Inflammatory macrophage treated with lipopolysaccharide for 4 hours (primary cell): ENCODE measurements at regions not wholly inside any gene's neighbourhood (a gene's known extent, or its start where the extent isn't known, plus 50 kb on each side); places are given as distances from the start of the nearest gene placed in this dataset.
"Not testable (repeated sequence)": the region's sequence is repeated elsewhere in the genome, so short reads cannot be mapped to it uniquely, and the experiment has no call there.

Experiments
- DNase-seq: peaks from one replicate; pipeline ENCODE4 v3.0.0-alpha.2; 2020

DNA sequence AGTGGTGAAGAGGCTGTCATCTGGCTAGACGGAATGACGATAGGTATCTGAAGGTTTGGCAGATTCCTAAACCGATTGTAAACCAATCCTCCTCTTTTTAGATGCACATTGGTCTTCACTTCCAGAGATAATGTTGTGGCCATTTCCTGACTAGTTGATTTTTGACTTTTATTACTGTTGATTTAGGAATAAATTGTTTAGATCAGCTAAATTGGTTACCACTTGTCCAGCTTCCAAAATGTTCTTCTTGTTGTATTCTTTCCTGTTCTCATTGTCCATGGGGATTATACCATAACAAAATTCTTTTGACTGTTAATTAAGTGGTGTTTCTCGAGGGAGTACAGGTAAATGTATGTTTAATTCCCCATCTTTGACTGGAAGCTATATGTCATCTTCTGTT lies 119.7 kb downstream of the MACROH2A1 start:
- no peak for DNase-seq

DNA sequence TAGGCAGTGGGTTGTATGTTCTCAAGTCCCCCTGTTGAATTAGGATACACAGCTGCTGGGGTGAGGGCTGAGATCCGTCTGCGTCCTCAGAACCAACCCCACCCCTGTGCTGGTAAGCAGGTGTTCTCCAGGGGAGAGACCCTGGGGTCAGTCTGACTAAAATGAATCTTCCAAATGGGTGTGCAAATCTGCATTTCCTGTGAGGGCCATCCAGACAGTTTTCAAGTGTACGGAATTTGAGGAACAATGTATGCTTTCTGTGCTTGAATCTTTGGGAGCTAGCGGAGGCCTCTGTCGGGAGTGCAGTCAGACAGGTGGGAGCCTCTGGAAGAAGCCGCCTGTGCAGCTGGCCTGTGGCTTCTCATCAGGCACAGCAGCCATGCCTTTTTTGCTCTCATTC lies 122.9 kb downstream of the MACROH2A1 start:
- DNase-seq, result no peak

DNA sequence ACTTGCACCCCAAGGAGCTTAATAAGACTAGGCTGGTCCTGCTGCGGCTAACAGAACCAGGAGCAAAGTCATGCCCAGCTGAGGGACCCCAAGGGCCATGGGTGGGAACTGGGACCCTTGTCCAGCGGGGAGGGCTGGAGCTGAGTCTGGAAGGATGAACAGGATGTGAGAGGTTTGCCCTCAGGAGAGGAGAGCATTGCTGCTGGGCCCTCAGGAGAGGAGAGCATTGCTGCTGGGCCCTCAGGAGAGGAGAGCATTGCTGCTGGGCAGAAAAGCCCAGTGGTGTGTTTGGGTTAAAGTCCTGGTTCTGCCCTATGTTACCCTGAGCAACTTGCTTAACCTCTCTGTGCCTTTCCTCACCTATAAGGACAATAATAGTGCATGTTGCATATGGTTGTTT lies 125.8 kb downstream of the MACROH2A1 start:
- DNase-seq, result no peak

DNA sequence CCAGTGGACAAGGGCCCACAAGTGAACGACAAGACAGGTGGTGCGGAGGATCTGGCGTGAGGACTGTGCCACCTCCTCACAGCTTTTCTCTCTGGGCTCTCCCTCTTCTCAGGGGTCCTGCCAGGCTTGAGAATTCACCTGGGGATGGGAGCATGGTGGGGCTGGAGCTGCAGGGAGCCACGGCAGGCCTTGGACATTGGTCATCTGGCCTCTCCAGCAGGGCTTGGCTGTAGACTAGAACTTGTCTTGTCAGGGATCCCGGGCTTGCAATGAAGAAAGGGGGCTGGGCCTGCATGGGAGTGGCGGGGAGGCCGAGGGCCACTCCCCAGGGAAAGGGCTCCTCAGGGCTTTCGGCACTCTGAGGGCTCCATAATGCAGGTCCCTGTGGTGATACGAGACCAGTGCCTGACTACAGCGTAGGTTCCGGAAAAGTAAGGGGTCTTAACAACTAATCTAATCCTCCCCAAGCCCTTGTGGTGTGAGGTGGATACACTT lies 126.7 kb downstream of the MACROH2A1 start:
- DNase-seq, result no peak

DNA sequence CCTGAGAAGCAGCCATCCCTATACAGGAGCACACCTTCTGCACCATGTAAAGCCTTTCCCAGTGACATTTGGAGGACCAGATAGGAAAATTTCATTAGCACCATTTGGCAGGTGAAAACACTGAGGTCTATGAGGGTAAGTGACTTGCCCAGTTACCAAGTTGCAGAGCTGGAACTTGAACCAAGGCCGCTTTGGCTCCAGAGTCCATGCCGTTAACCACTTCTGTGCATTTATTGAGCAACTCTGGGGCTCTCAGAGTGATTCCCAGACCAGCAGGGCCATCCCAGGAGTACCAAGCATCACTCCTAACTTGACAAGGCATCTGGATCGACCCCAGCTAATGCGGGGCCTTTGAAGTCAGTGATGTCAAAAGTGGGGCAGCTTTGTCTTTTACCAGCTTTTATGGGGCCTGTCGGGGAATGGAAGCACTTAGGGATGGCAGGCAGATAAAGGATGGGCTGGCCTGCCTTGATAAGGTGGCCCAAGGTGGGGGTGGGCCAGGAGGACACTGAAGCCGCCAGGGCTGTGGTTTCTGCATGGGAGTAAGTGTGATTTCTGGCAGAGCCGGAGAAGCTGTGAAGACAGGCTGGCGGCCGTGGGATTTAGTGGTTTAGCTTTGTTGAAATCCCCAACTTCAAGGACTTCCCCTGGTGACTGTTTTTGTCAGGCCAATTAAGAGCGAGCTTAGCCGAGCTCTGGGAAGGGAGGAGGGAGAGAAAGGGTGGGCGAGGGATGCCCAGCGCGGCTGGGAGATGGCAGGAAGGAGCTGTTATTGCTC lies 127.3 kb downstream of the MACROH2A1 start:
- DNase-seq, result peak; percentile 22

DNA sequence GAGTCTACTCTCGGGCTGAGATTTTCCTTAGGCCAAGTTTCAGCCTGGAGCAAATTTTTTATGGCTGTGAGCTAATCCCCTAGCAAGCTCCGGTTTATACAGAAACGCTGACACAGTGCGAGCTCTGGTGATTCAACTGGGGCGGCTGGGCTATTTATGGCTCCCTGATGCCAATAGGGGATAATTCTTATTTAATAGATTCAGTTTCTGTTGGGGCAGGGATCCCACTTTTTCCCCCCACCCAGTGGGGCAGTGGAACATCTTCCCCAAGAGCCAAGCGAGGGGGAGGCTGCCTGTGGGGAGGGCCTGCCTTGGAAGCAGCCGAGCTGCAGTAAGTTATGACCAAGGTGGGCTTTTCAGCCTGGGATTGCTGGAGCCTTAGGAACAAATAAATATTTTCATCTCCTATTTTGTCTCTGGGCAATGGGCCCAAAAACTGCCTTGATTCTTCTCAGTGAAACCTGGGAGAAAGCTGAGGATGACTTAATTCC lies 129.1 kb downstream of the MACROH2A1 start:
- DNase-seq, result no peak

DNA sequence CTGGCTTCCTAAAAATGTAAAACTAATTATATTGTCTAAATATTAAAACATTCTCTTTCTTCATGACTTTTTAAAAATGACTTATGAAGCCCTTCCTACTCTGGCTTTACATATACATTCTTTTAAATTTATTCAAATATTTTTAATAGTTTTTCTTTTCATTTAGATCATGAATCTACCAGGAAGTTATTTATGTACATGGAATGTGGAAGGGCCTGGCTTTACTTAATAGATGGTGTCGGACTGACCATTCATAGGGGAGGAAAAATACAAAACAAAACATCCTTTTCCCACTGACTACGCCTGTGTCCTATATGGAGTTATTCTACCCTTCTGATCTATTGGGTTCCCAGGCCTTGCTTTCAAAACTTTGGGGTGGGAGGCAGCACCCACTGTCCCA lies 129.8 kb downstream of the MACROH2A1 start:
- DNase-seq, result no peak

DNA sequence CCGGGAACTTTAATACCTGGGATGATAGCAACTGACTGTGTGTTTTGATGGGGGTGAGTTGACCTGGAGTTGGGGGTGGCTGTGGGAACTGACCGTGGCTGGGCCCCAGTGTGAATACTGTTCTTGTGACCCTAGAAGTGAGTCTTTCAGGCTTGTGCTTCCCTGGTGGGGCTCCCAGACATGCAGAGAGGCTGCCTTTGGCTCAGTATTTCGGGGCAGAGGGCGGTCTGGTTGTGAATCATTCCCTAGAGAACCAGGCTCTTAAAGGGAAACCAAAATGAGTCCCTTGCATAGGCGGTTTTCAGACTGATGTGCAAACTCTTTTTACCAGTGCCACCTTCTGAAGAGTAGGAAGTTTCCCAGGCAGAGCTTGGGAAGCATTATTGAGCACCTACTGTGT lies 132.1 kb downstream of the MACROH2A1 start:
- no peak for DNase-seq

DNA sequence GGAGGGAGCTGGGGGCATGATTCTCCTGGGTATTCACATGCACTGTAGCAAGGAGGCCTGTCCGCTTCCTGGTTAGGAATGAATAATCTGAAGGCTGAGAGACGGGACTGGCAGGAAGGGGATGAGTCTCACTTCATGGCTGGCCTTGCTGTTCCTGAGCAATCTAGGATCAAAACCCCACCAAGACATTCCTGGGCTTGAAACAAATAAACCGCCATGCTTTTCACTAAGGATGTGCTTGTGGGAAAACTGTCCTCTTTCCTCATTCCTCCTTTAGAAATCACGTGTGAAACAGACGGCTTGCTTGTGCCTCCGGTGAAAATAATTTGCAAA lies 132.8 kb downstream of the MACROH2A1 start:
- no peak for DNase-seq

DNA sequence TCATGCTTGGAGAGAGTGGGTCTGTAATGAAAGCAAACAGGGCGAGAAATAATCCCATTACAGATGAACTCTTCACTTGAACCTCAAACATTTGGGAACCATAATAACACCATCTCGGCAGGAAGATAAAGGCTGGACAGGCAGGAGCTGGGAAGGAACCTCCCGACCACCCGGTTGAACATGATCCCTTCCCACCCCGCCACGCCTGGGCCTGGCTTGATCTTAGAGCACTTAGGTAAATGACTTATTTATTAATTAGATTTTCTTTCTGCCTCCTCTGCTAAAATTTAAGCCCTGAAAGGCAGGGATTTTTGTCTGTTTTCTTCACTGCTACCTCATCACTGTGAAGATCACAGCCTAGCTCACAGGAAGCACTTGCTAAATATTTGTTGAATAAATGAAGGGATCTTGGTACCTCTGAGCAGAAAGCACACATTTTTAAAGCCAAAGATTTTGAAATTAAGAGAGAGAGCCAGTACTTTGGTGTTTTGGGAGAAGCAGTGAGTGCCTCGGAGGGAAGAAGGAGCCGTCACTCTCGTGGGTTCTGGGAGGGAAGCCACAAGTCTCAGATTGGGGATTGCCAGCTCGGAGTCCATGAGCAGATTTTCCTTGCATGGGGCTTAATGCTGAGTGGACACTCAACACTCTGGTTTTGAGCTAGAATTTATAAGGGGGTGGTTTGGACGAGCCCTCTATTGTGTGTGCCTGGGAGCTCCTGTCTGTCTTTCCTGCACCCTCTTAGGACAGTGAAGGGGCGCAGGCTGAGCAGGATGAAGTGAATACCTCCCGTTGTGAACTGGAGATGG lies 133.3 kb downstream of the MACROH2A1 start:
- no peak for DNase-seq

DNA sequence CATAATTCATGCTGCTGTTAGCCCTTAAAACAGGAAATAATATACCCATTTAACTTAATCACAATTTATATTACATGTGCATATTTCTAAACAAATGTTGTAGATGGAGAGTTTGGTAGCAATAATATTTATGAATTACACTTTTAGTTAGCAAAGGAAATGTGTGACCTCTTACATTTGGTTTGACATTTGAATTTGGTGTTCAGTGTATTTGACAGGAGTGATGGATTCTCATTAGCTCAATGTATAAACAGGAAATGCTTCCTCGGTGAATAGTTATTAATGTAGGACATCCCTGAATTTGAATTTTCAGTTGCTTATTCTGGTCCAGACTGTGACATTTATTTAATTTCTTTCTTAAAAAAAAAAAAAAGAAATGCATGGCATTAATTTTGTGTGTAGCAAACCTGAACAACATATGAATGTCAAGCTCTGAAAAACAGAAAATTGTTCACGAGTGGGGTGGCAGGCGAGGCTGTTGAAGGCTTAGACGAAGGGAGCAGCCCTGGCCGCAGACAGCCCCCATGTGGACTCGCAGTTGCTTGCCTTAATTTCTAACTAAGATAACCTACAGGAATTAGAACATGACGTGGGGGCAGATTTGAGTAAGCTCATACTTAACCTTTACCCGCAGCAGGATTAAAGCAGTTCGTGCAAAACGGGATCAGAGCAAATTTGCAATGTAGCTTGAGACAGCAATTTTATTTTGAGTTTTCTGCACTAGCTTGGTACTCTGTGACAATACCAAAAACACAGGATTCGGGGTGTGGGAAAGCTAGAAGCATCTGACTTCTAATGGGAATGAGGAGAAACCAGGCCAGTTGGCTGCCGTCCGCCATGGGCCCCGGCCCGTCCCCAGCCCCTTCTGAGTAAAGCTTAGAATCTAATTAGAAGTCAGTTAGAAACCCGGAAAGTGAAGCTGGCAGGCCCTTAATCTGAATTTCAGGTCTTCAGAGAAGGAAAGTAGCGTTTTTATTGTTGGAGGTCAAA lies 134.3 kb downstream of the MACROH2A1 start:
- no peak for DNase-seq

DNA sequence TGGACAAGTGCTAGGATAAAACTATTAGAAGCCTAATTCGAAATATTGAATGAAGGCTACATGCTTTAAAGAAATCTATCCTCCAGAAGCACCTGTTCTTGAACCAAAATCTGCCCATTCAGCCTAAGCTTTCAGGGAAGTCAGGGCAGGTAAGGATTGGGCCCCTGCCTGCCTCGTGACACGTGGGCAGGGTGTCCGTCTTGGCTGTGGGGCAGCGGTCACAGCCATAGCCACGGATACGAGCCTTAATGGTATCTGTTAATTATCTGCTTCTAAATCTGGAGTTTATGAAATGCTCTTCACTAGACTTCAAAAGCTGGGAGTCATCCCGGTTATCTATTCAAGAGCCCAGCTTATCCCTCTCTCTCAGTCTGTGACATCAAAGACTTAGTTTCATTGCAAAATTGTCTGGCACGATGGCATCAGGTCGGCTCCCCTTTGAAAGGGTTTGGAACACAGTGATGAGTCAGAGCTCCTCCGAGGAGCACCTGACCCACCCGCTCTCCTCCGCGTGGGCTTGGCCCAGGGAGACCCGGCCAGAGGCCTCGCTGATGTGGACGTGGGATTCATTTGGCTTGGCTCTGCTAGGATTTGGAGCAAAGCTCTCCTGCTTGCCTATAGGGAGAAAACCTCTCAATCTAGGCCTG lies 135.9 kb downstream of the MACROH2A1 start:
- no peak for DNase-seq

DNA sequence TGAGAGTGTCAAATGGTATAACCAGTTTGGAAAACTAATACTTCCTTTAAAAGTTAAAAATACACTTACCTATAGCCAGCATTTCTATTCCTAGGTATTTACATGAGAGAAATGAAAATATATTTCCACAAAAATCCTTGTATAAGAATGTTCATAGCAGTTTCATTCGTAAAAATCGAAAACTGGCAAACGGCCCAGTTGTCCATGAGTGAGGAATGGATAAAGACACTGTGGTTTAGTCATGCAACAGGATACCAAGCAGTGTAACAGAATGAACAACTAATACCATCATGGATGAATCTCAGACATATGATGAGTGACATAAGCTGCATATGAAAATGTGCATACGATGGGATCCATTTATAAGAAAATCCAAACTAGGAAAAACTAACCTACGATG lies 136.7 kb downstream of the MACROH2A1 start:
- DNase-seq, result no peak

DNA sequence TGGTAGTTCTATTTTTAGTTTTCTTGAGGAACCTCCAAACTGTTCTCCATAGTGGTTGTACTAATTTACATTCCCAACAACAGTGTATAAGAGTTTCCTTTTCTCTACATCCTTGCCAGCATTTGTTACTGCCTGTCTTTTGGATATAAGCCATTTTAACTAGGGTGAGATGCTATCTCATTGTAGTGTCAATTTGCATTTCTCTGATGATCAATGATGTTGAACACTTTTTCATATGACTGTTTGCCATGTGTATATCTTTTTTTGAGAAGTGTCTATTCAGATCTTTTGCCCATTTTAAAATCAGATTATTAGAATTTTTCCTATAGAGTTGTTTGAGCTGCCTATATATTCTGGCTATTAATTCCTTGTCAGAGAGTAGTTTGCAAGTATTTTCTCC lies 138.9 kb downstream of the MACROH2A1 start:
- DNase-seq, result not testable (repeated sequence)

DNA sequence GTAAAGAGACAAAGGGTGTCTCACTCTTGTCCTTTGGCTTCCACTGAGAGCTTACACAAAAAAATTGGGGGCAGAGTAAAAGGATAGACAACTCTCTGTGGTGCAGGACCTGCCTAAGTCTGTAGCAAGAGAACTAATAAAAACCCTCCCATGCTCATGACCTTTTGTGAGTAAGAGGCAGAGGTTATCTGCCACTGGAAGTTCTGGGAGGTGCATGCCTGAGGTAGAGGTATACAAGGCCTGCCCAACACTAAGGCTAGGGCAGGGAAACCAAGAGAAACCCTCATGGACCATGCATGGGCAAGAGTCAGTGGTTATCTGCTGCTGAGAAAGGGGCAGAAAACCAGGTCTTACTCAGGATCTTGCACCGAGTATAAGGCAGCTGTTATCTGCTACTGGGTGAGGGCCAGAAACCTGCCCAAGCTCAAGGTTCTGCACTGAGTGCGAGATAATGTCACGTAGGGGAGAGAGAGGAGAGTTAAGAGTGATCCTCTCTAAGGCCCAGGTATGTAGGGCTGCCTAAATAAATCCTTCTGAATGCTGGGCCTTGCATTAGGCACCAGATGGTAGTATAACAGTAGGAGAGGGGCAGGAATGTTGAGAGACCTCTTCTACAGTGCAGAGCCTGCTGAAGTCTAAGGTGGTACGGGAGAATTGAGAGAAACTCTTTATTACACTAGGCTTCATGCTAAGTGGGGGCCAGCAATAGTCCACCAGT lies 143.4 kb downstream of the MACROH2A1 start:
- DNase-seq, result no peak

DNA sequence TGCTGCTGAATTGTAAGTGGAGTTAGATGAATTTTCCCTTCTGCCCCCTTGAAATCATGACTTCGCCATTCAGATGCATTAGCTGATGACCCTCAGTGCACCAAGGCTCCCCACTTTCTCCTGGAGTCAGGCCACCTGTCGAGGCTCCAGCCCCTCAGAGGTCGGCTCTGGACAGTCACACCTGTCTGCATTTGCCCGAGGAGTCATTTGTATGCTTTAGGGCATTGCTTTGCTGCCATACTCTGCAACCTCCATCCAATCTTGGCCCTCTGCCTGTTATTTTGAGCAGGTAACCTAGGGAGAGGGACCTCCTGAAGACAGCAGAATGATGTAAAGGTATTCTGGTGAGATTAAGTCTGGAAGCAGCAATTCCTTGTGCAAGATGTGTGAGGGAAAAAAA lies 144.8 kb downstream of the MACROH2A1 start:
- DNase-seq, result no peak

DNA sequence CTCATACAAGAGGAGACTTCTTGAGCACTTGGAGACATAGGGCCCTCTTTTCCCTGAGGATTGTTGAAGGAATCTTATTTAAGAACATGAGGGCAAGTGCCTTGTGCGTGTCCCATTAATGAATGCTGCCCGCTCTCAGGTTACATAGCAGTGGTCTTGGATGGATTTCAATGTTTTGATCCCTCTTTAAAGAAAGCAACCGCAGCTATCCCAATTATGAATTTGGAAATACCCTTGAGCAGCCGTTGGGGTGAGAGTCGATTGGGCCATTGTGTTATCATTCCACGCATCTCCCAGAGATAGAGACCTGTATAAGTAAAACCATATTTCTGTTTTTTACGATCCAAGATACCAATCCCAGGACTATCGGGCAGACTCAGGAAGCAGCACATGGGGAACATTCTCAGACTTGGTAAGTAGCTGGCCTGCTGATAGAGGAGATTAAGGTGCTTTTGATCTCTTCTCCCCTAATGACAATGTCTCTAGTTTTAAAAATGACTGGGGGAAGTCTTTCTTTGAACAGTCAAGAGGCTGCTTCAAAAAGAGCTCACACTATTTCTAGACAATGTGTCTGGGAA lies 145.3 kb downstream of the MACROH2A1 start:
- no peak for DNase-seq

DNA sequence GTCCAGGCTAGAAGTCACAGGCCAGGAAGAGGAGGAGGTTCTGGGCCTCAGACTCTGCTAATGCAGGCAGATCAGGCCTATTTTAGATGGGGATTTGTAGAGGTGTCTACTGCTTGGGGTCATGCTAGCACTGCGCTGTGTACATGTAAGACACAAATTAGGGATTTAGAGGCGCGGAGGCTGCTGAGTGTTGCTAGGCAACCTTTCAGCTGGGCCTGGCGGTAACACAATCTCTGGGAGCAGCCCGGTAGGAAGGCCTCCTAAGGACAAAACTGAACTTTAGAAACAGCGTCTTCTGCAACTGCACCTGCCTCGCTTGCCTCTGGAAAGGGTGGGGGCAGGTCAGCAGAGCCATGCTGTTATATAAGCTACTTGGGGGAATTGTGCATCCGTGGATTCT lies 147.9 kb downstream of the MACROH2A1 start:
- DNase-seq, result no peak

DNA sequence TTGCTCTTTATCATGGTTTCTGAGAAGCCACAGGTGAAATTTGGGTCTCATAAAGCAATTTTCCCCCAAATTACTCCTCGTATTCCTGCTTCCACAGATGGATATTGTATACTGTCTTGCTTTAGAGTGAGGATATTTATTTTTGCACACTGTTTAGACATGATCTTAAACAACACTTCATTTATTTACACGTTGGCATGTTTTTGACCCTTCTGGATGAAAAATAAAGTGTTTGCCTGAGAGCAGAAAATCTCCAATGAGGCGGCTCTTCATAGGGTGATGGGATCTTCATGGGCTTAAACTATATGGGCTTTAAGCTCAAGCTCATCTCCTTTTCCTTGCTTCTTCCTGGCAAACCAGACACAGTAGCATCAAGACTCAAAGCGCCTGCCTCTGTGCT lies 148.4 kb downstream of the MACROH2A1 start:
- no peak for DNase-seq

DNA sequence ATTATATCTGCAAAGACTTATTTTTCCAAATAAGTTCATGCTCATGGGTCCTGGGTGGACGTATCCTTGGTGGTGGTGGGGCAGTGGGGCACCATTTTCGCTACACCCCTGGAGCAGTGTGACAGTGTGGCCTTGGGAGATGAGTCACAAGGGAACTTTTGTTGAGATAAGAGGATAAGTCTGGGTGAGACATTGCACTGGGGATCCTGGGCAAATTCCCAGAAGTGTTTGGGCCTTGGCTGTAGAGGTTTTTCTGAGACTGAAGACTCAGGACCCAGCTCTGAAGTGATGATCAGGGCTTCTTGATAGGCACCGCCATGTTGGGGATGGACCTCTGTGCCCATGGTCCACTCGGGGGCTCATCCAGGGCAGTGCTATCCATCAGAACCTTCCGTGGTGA lies 149.4 kb downstream of the MACROH2A1 start:
- DNase-seq, result no peak

DNA sequence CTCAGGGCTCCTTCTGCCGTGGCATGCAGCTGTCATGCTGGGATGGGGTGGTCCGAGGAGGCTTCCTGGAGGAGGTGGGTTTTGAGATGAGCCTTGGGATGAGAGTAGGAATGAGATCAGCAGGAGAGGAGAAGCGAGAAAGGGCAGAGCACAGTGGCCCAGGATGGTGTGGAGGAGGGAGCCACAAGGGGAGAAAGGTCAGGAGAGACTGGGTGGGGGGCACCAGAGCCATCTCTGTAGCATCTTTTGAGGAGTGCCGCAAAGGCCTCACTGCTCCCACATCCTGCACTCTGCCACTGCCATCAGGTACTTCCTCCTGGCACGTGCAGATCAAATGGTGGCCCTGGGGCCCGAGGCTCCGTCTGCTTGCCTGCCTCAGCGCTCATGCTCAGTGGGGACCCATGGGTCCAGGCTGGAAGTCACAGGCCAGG lies 150.2 kb downstream of the MACROH2A1 start:
- no peak for DNase-seq
